Transverse colon (tissue), 4 donors: ENCODE measurements at regions not wholly inside any gene's neighbourhood (a gene's known extent, or its start where the extent isn't known, plus 50 kb on each side); places are given as distances from the start of the nearest gene placed in this dataset.

ENCODE experiments used
- POLR2A ChIP-seq: fragments of 450-650 bp; IDR thresholded peaks from one replicate; pipeline ENCODE4 v1.6.1; 2016; ENCODE audit warnings: antibody characterized with exemption, mild to moderate bottlenecking, moderate library complexity
- POLR2AphosphoS5 ChIP-seq, 3 donors: sonication (generic); formaldehyde crosslinking; IDR thresholded peaks; one replicate each; pipeline ENCODE4 v1.6.1; 2016; ENCODE audit warnings: antibody characterized with exemption in 3 of 3
- TF ChIP-seq, protein P1 (sequence below), 5 experiments: fragments of 200-600 bp in 3 of 5; fragments of 450-650 bp in 2 of 5; sonication (generic) in 3 of 5; IDR thresholded peaks; 1 replicate in 2 of 5; 2 replicates in 3 of 5; pipeline ENCODE4 v1.5.1; 2016 to 2017; ENCODE audit warnings: antibody characterized with exemption in 5 of 5, inconsistent platforms in 3 of 5, mild to moderate bottlenecking in 2 of 5, moderate library complexity in 1 of 5

DNA sequence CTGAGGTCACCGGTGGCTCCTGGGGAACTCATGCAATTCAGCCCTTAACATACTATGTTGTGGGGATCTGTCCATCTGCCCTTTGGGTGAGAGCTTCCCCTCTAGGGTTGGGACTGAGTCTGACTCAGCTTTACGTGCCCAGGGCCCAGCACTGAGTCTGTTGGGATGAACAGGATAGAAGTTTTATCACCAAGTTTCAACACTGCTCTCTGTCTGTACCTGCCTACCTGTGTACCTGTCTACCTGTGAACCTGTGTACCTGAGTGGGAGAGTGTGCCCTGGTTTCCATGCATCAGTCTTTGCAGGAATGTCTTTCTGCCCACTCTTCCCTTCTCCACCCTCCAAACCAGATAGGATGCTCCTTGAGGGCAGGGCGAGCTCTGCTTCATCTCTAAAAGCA lies 90.6 kb upstream of the POU3F1 start:
- TF ChIP-seq, protein P1, sequence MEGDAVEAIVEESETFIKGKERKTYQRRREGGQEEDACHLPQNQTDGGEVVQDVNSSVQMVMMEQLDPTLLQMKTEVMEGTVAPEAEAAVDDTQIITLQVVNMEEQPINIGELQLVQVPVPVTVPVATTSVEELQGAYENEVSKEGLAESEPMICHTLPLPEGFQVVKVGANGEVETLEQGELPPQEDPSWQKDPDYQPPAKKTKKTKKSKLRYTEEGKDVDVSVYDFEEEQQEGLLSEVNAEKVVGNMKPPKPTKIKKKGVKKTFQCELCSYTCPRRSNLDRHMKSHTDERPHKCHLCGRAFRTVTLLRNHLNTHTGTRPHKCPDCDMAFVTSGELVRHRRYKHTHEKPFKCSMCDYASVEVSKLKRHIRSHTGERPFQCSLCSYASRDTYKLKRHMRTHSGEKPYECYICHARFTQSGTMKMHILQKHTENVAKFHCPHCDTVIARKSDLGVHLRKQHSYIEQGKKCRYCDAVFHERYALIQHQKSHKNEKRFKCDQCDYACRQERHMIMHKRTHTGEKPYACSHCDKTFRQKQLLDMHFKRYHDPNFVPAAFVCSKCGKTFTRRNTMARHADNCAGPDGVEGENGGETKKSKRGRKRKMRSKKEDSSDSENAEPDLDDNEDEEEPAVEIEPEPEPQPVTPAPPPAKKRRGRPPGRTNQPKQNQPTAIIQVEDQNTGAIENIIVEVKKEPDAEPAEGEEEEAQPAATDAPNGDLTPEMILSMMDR (IDR thresholded peaks at IDR 0.05), result no peak
- TF ChIP-seq POLR2A, result no peak
- no peak for TF ChIP-seq POLR2AphosphoS5 (IDR thresholded peaks at IDR 0.05)
